ENCODE measurements at regions not wholly inside any gene's neighbourhood (a gene's known extent, or its start where the extent isn't known, plus 50 kb on each side); places are given as distances from the start of the nearest gene placed in this dataset.

DNA sequence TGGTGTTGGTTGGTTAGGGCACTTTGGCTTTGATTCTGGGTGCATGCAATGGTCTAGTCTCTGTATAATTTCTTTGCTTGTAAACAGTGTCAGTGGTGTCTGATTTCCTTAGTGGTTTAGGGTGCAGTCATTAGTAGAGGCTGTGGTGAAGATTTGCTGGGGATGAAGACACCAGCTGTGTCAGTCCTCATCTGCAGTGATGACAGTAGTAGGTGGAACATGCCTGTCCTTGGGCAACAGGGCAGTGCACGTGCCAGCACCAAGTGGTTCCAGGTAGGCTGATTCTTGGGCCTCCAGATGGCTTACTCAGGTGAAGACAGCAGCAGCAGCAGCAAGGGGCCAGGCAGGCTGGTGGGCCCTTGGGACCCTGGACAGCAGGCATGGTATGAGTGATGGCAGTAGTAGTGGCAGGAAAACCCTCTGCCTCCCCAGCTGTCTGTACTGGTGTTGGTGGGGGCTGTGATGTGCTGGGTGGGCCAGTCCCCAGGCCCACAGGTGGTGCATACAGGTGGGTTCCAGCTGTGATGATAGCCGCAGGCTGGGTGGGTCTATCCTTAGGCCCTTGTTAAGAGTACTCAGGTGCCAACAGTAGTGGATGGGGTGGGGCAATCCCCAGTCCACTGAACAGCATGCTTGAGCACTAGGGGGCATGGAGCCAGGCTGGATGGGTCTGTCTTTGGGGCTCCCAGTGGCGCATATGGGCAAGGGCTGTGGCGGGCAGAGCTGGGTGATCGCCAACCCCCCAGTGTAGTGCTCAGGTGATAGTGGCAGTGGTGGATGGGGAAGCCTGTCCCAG, 140.7 kb upstream of the THUMPD2 start:
- H3K23ac ChIP-seq (ENCODE audit: low read depth, low read length) = 0 out of 2 replicates have a peak overlapping the region, but pooled peaks have one; percentile 10
- peak overlapping the region; percentile 38 for H3K4ac ChIP-seq (ENCODE audit: low read depth, low read length)
- ATAC-seq (ENCODE audit: low read depth) (peak; percentile 22; the same call in 1 of the 2 replicates), DNase-seq (no peak)
- peak overlapping the region; percentile 83 for H2BK120ac ChIP-seq (ENCODE audit: low read depth, low read length)
- POLR2A ChIA-PET (ENCODE audit: unreplicated experiment) = no interaction called here
- no peak overlapping the region for H2AK9ac ChIP-seq (replicated peaks; ENCODE audit: low read depth, low read length, poor library complexity)
- no peaks in the 10 kb centered on the region for H3K79me1 ChIP-seq (ENCODE audit: low read depth in 1 of 2, low read length in 2 of 2)
- H3K27me3 ChIP-seq (ENCODE audit: control insufficient read depth, insufficient read depth, low read length) = no peaks in the 10 kb centered on the region
- H4K91ac ChIP-seq (ENCODE audit: insufficient read depth, low read depth, low read length) = peak overlapping the region; percentile 50
- H2AK5ac ChIP-seq (ENCODE audit: low read depth, low read length) = peak overlapping the region; percentile 68
- no peak overlapping the region for H3K4me3 ChIP-seq (ENCODE audit: insufficient read depth, low read depth, low read length)
- no peaks in the 10 kb centered on the region for H4K20me1 ChIP-seq (ENCODE audit: insufficient read depth, low read length)
- H3K36me3 ChIP-seq (ENCODE audit: control insufficient read depth, insufficient read depth, low read length) = no peaks in the 10 kb centered on the region
- peak overlapping the region; percentile 70 for H2BK5ac ChIP-seq (ENCODE audit: low read depth, low read length, poor library complexity, severe bottlenecking)
- dilution Hi-C loops (cut with HindIII; ENCODE audit: low sequenced_read_pairs, unreplicated experiment) (no loop called here), intact Hi-C loops (cut with micrococcal nuclease) (loop anchor here (10.0 kb wide), 2 partner anchors 295 to 1485 kb away; no protein-coding TSS in a partner anchor), in situ Hi-C loops (cut with MboI; ENCODE audit: low sequenced_read_pairs) (loop anchor here (5.0 to 25.0 kb wide), 2 partner anchors 843 to 1793 kb away; no protein-coding TSS in a partner anchor)
- H2AFZ ChIP-seq (replicated peaks; ENCODE audit: low read length, poor library complexity) = peak overlapping the region; percentile 61
- no peak overlapping the region; the same call in 1 of the 2 replicates for H3K27ac ChIP-seq (ENCODE audit: insufficient read depth, low read length)
- no peak overlapping the region for H3K56ac ChIP-seq (ENCODE audit: extremely low read depth, insufficient read depth, low read length)
- no peaks in the 10 kb centered on the region for H3K9me3 ChIP-seq (ENCODE audit: control insufficient read depth, insufficient read depth, low read length)
- no peaks in the 10 kb centered on the region for H3K9me1 ChIP-seq (ENCODE audit: insufficient read depth, low read length)
- H4K5ac ChIP-seq (ENCODE audit: low read depth, low read length) = peak overlapping the region; percentile 98
- peak overlapping the region; percentile 43; the same call in 1 of the 2 replicates for H3K4me2 ChIP-seq (ENCODE audit: low read depth, low read length)
- H4K8ac ChIP-seq (ENCODE audit: low read depth in 2 of 2, low read length in 2 of 2) = peak overlapping the region; percentile 54 to 60; a peak in 3 of 4 replicates
- H3K9ac ChIP-seq (ENCODE audit: low read depth, low read length) = no peak overlapping the region
- peak overlapping the region; percentile 67; the same call in 2 of the 3 replicates for H2BK15ac ChIP-seq (ENCODE audit: low read depth, low read length)
- H3K18ac ChIP-seq (ENCODE audit: low read depth, low read length) = peak overlapping the region; percentile 94
- no TSS peak for BruUV-seq (replicated peaks)
- CTCF ChIA-PET = no interaction called here
- peak overlapping the region; percentile 88; the same call in 1 of the 2 replicates for H3K14ac ChIP-seq (replicated peaks; ENCODE audit: low read depth, low read length)
- no CpG with 5 or more reads among the region's 5 CpGs for WGBS, 2 experiments (ENCODE audit: extremely low coverage in 2 of 2, insufficient read length in 1 of 2)
- TF ChIP-seq USF2 (IDR thresholded peaks at IDR 0.05; ENCODE audit: low read depth, low read length) (no peak), NFE2L2 (IDR thresholded peaks at IDR 0.05; ENCODE audit: low read depth, low read length) (no peak), RCOR1 (IDR thresholded peaks at IDR 0.05; ENCODE audit: insufficient replicate concordance, low read length) (no peak), BHLHE40 (IDR thresholded peaks at IDR 0.05; ENCODE audit: low read depth, low read length) (no peak), MAFK (IDR thresholded peaks at IDR 0.05; ENCODE audit: low read depth, low read length) (no peak), MAZ (IDR thresholded peaks at IDR 0.05; ENCODE audit: borderline replicate concordance, low read depth, low read length) (no peak), POLR2A (IDR thresholded peaks at IDR 0.05; ENCODE audit: low read depth, low read length) (no peak), FOS (IDR thresholded peaks at IDR 0.05; ENCODE audit: low read depth, low read length) (no peak), CEBPB (IDR thresholded peaks at IDR 0.05; ENCODE audit: low read depth, low read length) (no peak), RFX5 (IDR thresholded peaks at IDR 0.05; ENCODE audit: low read depth, low read length) (no peak)
- TF ChIP-seq, protein P1, sequence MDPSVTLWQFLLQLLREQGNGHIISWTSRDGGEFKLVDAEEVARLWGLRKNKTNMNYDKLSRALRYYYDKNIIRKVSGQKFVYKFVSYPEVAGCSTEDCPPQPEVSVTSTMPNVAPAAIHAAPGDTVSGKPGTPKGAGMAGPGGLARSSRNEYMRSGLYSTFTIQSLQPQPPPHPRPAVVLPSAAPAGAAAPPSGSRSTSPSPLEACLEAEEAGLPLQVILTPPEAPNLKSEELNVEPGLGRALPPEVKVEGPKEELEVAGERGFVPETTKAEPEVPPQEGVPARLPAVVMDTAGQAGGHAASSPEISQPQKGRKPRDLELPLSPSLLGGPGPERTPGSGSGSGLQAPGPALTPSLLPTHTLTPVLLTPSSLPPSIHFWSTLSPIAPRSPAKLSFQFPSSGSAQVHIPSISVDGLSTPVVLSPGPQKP (IDR thresholded peaks at IDR 0.05; ENCODE audit: borderline replicate concordance, low read depth, low read length) = no peak
- H2BK20ac ChIP-seq (ENCODE audit: low read depth, low read length) = peak overlapping the region; percentile 56
- H3K4me1 ChIP-seq (ENCODE audit: control insufficient read depth, insufficient read depth, low read length) = peaks cover 9% of the 10 kb centered on the region
